ENCODE measurements at regions not wholly inside any gene's neighbourhood (a gene's known extent, or its start where the extent isn't known, plus 50 kb on each side); places are given as distances from the start of the nearest gene placed in this dataset.
"Not testable (repeated sequence)": the region's sequence is repeated elsewhere in the genome, so short reads cannot be mapped to it uniquely, and the experiment has no call there.

DNA sequence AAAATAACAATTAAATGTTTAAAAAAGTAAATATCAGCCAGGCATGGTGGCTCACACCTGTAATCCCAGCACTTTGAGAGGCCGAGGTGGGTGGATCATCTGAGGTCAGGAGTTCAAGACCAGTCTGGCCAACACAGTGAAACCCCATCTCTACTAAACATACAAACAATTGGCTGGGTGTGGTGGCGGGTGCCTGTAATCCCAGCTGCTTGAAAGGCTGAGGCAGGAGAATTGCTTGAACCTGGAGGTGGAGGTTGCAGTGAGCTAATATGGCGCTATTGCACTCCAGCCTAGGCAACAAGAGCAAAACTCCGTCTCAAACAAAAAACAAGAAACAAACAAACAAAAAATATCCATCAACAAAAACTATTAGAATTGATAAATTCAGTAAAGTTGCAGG is 77.5 kb downstream of the SNX5 start:
- not testable (repeated sequence) for H3K27ac ChIP-seq; H3K4me3 ChIP-seq; H3K9ac ChIP-seq (ENCODE audit: insufficient read length); H3K36me3 ChIP-seq (ENCODE audit: insufficient read depth, low read length); DNase-seq (ENCODE audit: low read depth, low spot score); H3K9me3 ChIP-seq (ENCODE audit: low read depth, low read length)

GRCh38 chr20:17890330-17890729 is 78.3 kb downstream of the SNX5 start:
- no peaks in the 10 kb centered on the region for H3K36me3 ChIP-seq (ENCODE audit: insufficient read depth, low read length)
- no peak for DNase-seq (ENCODE audit: low read depth, low spot score)
- TF ChIP-seq EZH2 (IDR thresholded peaks at IDR 0.05) (no peak), POLR2AphosphoS5 (IDR thresholded peaks at IDR 0.05; ENCODE audit: borderline replicate concordance, low read depth, low read length) (no peak), FOXP2 (optimal IDR thresholded peaks at IDR 0.05; ENCODE audit: control extremely low read depth, extremely low read length, insufficient read depth) (no peak)
- no peak overlapping the region for H3K4me3 ChIP-seq
- no peak overlapping the region for H3K9ac ChIP-seq (ENCODE audit: insufficient read length)
- no peak overlapping the region for H3K27ac ChIP-seq
- no peaks in the 10 kb centered on the region for H3K9me3 ChIP-seq (ENCODE audit: low read depth, low read length)

GRCh38 chr20:17889226-17889625 is 79.4 kb downstream of the SNX5 start:
- TF ChIP-seq POLR2AphosphoS5 (IDR thresholded peaks at IDR 0.05; ENCODE audit: borderline replicate concordance, low read depth, low read length) (no peak), EZH2 (IDR thresholded peaks at IDR 0.05) (no peak), FOXP2 (optimal IDR thresholded peaks at IDR 0.05; ENCODE audit: control extremely low read depth, extremely low read length, insufficient read depth) (no peak)

DNA sequence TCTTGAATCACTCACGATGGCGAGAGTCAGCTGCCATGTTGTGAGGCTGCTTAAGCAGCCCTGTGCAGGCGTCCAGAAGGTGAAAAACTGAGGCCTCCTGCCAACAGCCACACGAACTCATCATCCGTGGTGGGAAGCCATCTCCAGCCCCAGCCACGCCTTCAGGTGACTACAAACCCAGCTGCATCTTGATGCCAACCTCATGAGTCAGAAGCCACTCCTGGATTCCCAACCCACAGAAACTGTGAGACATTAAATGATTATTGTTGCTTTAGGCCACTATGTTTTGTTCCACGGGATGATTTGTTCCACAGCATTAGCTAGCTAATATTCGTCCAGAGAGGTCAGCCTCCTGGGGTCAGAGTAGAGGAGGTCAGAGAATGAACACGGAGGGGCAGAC is 80.5 kb downstream of the SNX5 start:
- Histone ChIP-seq H3K27ac (no peak overlapping the region), H3K9ac (ENCODE audit: insufficient read length) (no peak overlapping the region), H3K4me3 (no peak overlapping the region), H3K36me3 (ENCODE audit: insufficient read depth, low read length) (no peaks in the 10 kb centered on the region), H3K9me3 (ENCODE audit: low read depth, low read length) (no peaks in the 10 kb centered on the region)
- TF ChIP-seq EZH2 (IDR thresholded peaks at IDR 0.05): no peak
- no peak for TF ChIP-seq POLR2AphosphoS5 (IDR thresholded peaks at IDR 0.05; ENCODE audit: borderline replicate concordance, low read depth, low read length)
- no peak for TF ChIP-seq FOXP2 (optimal IDR thresholded peaks at IDR 0.05; ENCODE audit: control extremely low read depth, extremely low read length, insufficient read depth)
- no peak for DNase-seq (ENCODE audit: low read depth, low spot score)

More at GRCh38 chr20:17889226-17889625, 79.4 kb downstream of the SNX5 start:
- no peak overlapping the region for H3K4me3 ChIP-seq
- no peaks in the 10 kb centered on the region for H3K9me3 ChIP-seq (ENCODE audit: low read depth, low read length)
- no peak overlapping the region for H3K9ac ChIP-seq (ENCODE audit: insufficient read length)
- no peaks in the 10 kb centered on the region for H3K36me3 ChIP-seq (ENCODE audit: insufficient read depth, low read length)
- H3K27ac ChIP-seq: no peak overlapping the region
- DNase-seq (ENCODE audit: low read depth, low spot score): no peak

- TF ChIP-seq EZH2 (IDR thresholded peaks at IDR 0.05) (no peak), FOXP2 (optimal IDR thresholded peaks at IDR 0.05; ENCODE audit: control extremely low read depth, extremely low read length, insufficient read depth) (no peak), POLR2AphosphoS5 (IDR thresholded peaks at IDR 0.05; ENCODE audit: borderline replicate concordance, low read depth, low read length) (no peak)
- no peak overlapping the region for H3K4me3 ChIP-seq
- DNase-seq (ENCODE audit: low read depth, low spot score): no peak
- H3K9me3 ChIP-seq (ENCODE audit: low read depth, low read length): no peaks in the 10 kb centered on the region
- H3K36me3 ChIP-seq (ENCODE audit: insufficient read depth, low read length): no peaks in the 10 kb centered on the region
- H3K27ac ChIP-seq: no peak overlapping the region
- no peak overlapping the region for H3K9ac ChIP-seq (ENCODE audit: insufficient read length)
Observed at GRCh38 chr20:17887331-17888030, 81.1 kb downstream of the SNX5 start.

GRCh38 chr20:17885544-17885943 is 83.0 kb downstream of the SNX5 start:
- Histone ChIP-seq H3K4me3 (no peak overlapping the region), H3K27ac (no peak overlapping the region), H3K36me3 (ENCODE audit: insufficient read depth, low read length) (no peaks in the 10 kb centered on the region), H3K9me3 (ENCODE audit: low read depth, low read length) (no peaks in the 10 kb centered on the region), H3K9ac (ENCODE audit: insufficient read length) (no peak overlapping the region)
- DNase-seq (ENCODE audit: low read depth, low spot score): no peak
- no peak for TF ChIP-seq POLR2AphosphoS5 (IDR thresholded peaks at IDR 0.05; ENCODE audit: borderline replicate concordance, low read depth, low read length)
- TF ChIP-seq FOXP2 (optimal IDR thresholded peaks at IDR 0.05; ENCODE audit: control extremely low read depth, extremely low read length, insufficient read depth): no peak
- no peak for TF ChIP-seq EZH2 (IDR thresholded peaks at IDR 0.05)

DNA sequence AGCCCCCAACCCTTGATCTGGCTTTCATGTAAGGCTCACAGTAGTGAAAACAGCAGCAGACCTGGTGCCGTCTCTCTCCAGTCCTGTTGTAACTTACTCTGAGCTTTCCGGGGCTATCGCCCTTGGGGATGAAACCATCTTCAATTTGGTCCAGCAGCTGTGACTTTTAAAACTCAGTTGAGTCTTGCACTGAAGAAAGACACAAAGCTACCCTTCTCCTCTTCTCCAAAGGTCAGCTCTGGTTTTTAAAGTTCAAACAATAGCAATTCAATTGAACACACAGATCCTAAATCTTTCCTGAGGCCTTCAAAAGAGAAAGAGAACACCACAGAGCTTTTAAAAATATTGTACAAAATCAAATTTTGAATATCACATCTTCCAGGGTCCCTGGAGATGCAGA is 83.5 kb downstream of the SNX5 start:
- H3K27ac ChIP-seq: no peak overlapping the region
- TF ChIP-seq FOXP2 (optimal IDR thresholded peaks at IDR 0.05; ENCODE audit: control extremely low read depth, extremely low read length, insufficient read depth) (no peak), EZH2 (IDR thresholded peaks at IDR 0.05) (no peak), POLR2AphosphoS5 (IDR thresholded peaks at IDR 0.05; ENCODE audit: borderline replicate concordance, low read depth, low read length) (no peak)
- H3K4me3 ChIP-seq: no peak overlapping the region
- H3K9ac ChIP-seq (ENCODE audit: insufficient read length): no peak overlapping the region
- no peaks in the 10 kb centered on the region for H3K9me3 ChIP-seq (ENCODE audit: low read depth, low read length)
- H3K36me3 ChIP-seq (ENCODE audit: insufficient read depth, low read length): no peaks in the 10 kb centered on the region
- no peak for DNase-seq (ENCODE audit: low read depth, low spot score)

- TF ChIP-seq EZH2 (IDR thresholded peaks at IDR 0.05) (no peak), FOXP2 (optimal IDR thresholded peaks at IDR 0.05; ENCODE audit: control extremely low read depth, extremely low read length, insufficient read depth) (no peak), POLR2AphosphoS5 (IDR thresholded peaks at IDR 0.05; ENCODE audit: borderline replicate concordance, low read depth, low read length) (no peak)
- H3K9me3 ChIP-seq (ENCODE audit: low read depth, low read length): no peaks in the 10 kb centered on the region
- no peaks in the 10 kb centered on the region for H3K36me3 ChIP-seq (ENCODE audit: insufficient read depth, low read length)
Observed at GRCh38 chr20:17884307-17885003, 84.1 kb downstream of the SNX5 start.

More at GRCh38 chr20:17884307-17885003, 84.1 kb downstream of the SNX5 start:
- H3K27ac ChIP-seq: no peak overlapping the region
- H3K9ac ChIP-seq (ENCODE audit: insufficient read length): no peak overlapping the region
- no peak for DNase-seq (ENCODE audit: low read depth, low spot score)
- H3K4me3 ChIP-seq: no peak overlapping the region

Data from SK-N-MC (cell line).